ENCODE measurements at regions not wholly inside any gene's neighbourhood (a gene's known extent, or its start where the extent isn't known, plus 50 kb on each side); places are given as distances from the start of the nearest gene placed in this dataset.

GRCh38 chr13:93039131-93039530, 187.5 kb upstream of the GPC6 start:
- TF ChIP-seq CTCF (conservative IDR thresholded peaks at IDR 0.05; ENCODE audit: low read depth, low read length) (no peak), EZH2 (IDR thresholded peaks at IDR 0.05; ENCODE audit: low read length, unreplicated experiment) (no peak)

Measured in PC-3 (cell line).